ENCODE measurements at regions not wholly inside any gene's neighbourhood (a gene's known extent, or its start where the extent isn't known, plus 50 kb on each side); places are given as distances from the start of the nearest gene placed in this dataset.

- H3K27me3 ChIP-seq (ENCODE audit: control insufficient read depth in 3 of 3, insufficient read depth in 3 of 3, low read length in 2 of 3) = no peaks in the 10 kb centered on the region
- no peak for ATAC-seq (ENCODE audit: insufficient read depth, low FRiP score)
- DNase-seq = no peak
- H3K27ac ChIP-seq (ENCODE audit: low read depth in 1 of 2, low read length in 1 of 2) = no peak overlapping the region
- no peak overlapping the region for H3K4me3 ChIP-seq
- H3K9me3 ChIP-seq (ENCODE audit: control insufficient read depth in 4 of 4, insufficient read depth in 3 of 4, low read length in 3 of 4) = peaks cover 0 to 2% (median 0%) of the 10 kb centered on the region in 4 donors
- no peaks in the 10 kb centered on the region for H3K36me3 ChIP-seq (ENCODE audit: control insufficient read depth in 4 of 4, insufficient read depth in 4 of 4, low read length in 4 of 4)
- TF ChIP-seq, protein P1, sequence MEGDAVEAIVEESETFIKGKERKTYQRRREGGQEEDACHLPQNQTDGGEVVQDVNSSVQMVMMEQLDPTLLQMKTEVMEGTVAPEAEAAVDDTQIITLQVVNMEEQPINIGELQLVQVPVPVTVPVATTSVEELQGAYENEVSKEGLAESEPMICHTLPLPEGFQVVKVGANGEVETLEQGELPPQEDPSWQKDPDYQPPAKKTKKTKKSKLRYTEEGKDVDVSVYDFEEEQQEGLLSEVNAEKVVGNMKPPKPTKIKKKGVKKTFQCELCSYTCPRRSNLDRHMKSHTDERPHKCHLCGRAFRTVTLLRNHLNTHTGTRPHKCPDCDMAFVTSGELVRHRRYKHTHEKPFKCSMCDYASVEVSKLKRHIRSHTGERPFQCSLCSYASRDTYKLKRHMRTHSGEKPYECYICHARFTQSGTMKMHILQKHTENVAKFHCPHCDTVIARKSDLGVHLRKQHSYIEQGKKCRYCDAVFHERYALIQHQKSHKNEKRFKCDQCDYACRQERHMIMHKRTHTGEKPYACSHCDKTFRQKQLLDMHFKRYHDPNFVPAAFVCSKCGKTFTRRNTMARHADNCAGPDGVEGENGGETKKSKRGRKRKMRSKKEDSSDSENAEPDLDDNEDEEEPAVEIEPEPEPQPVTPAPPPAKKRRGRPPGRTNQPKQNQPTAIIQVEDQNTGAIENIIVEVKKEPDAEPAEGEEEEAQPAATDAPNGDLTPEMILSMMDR (IDR thresholded peaks at IDR 0.05; ENCODE audit: control extremely low read depth, extremely low read depth) = no peak
- H3K4me1 ChIP-seq (ENCODE audit: control insufficient read depth in 5 of 5, insufficient read depth in 5 of 5, low read length in 5 of 5) = peaks cover 0 to 3% (median 0%) of the 10 kb centered on the region in 5 donors
- 87 to 96% methylated on average over 4 of the region's 4 CpGs for WGBS, 2 donors
- no peak overlapping the region for H3K9ac ChIP-seq (ENCODE audit: insufficient read depth in 1 of 2, low read length in 2 of 2)
These were observed 65.7 kb downstream of the UNC5CL start for GRCh38 chr6:40973304-40973703.

DNA sequence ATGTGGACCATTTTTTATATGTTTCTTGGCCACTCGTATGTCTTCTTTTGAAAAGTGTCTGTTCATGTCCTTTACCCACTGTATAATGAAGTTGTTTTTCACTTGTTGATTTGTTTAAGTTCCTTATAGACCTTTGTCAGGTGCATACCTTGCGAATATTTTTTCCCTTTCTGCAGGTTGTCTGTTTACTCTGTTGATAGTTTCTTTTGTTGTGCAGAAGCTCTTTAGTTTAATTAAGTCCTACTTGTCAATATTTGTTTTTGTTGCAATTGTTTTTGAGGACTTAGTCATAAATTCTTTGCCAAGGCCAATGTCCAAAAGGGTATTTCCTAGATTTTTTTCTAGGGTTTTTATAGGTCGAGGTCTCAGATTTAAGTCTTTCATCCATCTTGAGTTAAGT lies 66.2 kb downstream of the UNC5CL start:
- Histone ChIP-seq H3K4me1 (ENCODE audit: control insufficient read depth in 5 of 5, insufficient read depth in 5 of 5, low read length in 5 of 5) (peaks cover 0 to 3% (median 0%) of the 10 kb centered on the region in 5 donors), H3K9me3 (ENCODE audit: control insufficient read depth in 4 of 4, insufficient read depth in 3 of 4, low read length in 3 of 4) (peaks cover 0 to 2% (median 0%) of the 10 kb centered on the region in 4 donors), H3K4me3 (no peak overlapping the region), H3K36me3 (ENCODE audit: control insufficient read depth in 4 of 4, insufficient read depth in 4 of 4, low read length in 4 of 4) (no peaks in the 10 kb centered on the region), H3K27me3 (ENCODE audit: control insufficient read depth in 3 of 3, insufficient read depth in 3 of 3, low read length in 2 of 3) (no peaks in the 10 kb centered on the region), H3K27ac (ENCODE audit: low read depth in 1 of 2, low read length in 1 of 2) (no peak overlapping the region), H3K9ac (ENCODE audit: insufficient read depth in 1 of 2, low read length in 2 of 2) (no peak overlapping the region)
- ATAC-seq (ENCODE audit: insufficient read depth, low FRiP score) = no peak
- TF ChIP-seq, protein P1 (IDR thresholded peaks at IDR 0.05; ENCODE audit: control extremely low read depth, extremely low read depth) = no peak
- DNase-seq = no peak
- WGBS, 2 donors = 74 to 87% methylated on average over 3 of the region's 3 CpGs

DNA sequence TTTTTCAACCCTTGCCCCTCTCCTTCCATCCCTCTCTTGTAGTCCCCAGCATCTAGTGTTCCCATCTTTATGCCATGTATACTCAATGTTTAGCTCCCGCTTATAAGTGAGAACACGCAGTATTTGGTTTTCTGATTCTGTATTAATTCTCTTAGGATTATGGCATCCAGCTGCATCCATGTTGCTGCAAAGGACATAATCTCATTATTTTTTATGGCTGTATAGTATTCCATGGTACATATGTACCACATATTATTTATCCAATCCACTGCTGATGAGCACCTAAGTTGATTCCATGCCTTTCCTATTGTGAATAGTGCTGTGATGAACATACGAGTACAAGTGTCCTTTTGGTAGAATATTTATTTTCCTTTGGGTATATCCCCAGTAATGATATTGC lies 66.8 kb downstream of the UNC5CL start:
- peaks cover 0 to 2% (median 0%) of the 10 kb centered on the region in 4 donors for H3K9me3 ChIP-seq (ENCODE audit: control insufficient read depth in 4 of 4, insufficient read depth in 3 of 4, low read length in 3 of 4)
- TF ChIP-seq, protein P1 (IDR thresholded peaks at IDR 0.05; ENCODE audit: control extremely low read depth, extremely low read depth) = no peak
- H3K36me3 ChIP-seq (ENCODE audit: control insufficient read depth in 4 of 4, insufficient read depth in 4 of 4, low read length in 4 of 4) = no peaks in the 10 kb centered on the region
- no peaks in the 10 kb centered on the region for H3K27me3 ChIP-seq (ENCODE audit: control insufficient read depth in 3 of 3, insufficient read depth in 3 of 3, low read length in 2 of 3)
- ATAC-seq (ENCODE audit: insufficient read depth, low FRiP score) (no peak), DNase-seq (no peak)
- 97 to 99% methylated on average over 3 of the region's 3 CpGs for WGBS, 2 donors
- H3K4me3 ChIP-seq = no peak overlapping the region
- no peak overlapping the region for H3K9ac ChIP-seq (ENCODE audit: insufficient read depth in 1 of 2, low read length in 2 of 2)
- H3K4me1 ChIP-seq (ENCODE audit: control insufficient read depth in 5 of 5, insufficient read depth in 5 of 5, low read length in 5 of 5) = peaks cover 0 to 3% (median 0%) of the 10 kb centered on the region in 5 donors
- H3K27ac ChIP-seq (ENCODE audit: low read depth in 1 of 2, low read length in 1 of 2) = no peak overlapping the region

GRCh38 chr6:40968620-40969164 lies 70.3 kb downstream of the UNC5CL start:
- no peak overlapping the region for H3K27ac ChIP-seq (ENCODE audit: low read depth in 1 of 2, low read length in 1 of 2)
- H3K4me1 ChIP-seq (ENCODE audit: control insufficient read depth in 5 of 5, insufficient read depth in 5 of 5, low read length in 5 of 5) = peaks cover 0 to 3% (median 0%) of the 10 kb centered on the region in 5 donors
- no peak overlapping the region for H3K4me3 ChIP-seq
- no peak overlapping the region for H3K9ac ChIP-seq (ENCODE audit: insufficient read depth in 1 of 2, low read length in 2 of 2)
- no peaks in the 10 kb centered on the region for H3K36me3 ChIP-seq (ENCODE audit: control insufficient read depth in 4 of 4, insufficient read depth in 4 of 4, low read length in 4 of 4)
- DNase-seq = no peak
- peaks cover 0 to 2% (median 0%) of the 10 kb centered on the region in 4 donors for H3K9me3 ChIP-seq (ENCODE audit: control insufficient read depth in 4 of 4, insufficient read depth in 3 of 4, low read length in 3 of 4)
- no peaks in the 10 kb centered on the region for H3K27me3 ChIP-seq (ENCODE audit: control insufficient read depth in 3 of 3, insufficient read depth in 3 of 3, low read length in 2 of 3)
- TF ChIP-seq, protein P1 (IDR thresholded peaks at IDR 0.05; ENCODE audit: control extremely low read depth, extremely low read depth) = no peak
- no peak for ATAC-seq (ENCODE audit: insufficient read depth, low FRiP score)
